Urothelium cell line (cell line): ENCODE measurements at regions not wholly inside any gene's neighbourhood (a gene's known extent, or its start where the extent isn't known, plus 50 kb on each side); places are given as distances from the start of the nearest gene placed in this dataset.
A peak's percentile ranks its signal among the peaks of the same experiment; 100 is the strongest.

Experiments used
- DNase-seq: peaks from one replicate; pipeline ENCODE4 v3.0.0; 2011; ENCODE audit warnings: low spot score, mixed read lengths
- FAIRE-seq: peaks from 2 replicates; lab custom pipeline; 2011; peaks lifted over from hg19 to GRCh38; lab: Jason Lieb, UNC

DNA sequence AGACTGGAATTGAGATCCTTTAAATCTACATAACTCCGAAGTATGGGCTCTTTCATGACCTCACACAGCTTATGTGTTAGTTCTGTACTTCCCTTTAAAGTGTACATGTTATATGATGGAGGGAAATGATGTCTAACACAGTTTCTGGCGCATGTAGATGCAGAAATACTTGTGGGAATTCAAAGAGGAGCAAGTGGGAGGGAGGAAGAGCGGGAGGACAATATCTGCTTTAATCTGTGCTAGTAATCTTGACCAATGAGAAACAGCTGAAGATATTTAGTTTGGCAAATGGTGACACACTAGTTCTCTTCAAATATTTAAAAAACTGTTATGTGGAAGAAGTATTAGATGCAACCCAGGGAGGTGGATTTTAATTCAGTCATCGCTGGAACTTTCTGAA lies 62.9 kb upstream of the PLEKHG1 start:
- no peak for FAIRE-seq
- no peak for DNase-seq

DNA sequence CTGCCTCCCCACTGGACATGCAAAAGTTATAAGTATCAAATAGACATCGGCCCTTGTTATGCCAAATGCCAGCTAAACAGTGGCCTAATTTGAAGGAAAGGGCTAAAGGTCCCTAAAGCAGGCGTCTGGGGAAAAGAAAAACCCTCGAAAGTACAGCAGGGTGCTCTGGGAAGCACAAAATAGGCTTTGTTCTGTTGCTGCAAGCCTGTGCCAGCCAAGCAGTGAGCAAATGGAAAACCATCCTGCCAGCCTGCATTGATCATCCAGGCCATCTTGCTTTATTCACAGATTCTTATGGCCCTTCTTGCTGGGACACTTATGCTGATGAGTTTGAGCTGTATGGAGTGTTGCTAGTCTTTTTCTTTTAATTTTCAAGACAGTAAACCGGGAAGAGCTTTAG lies 62.2 kb upstream of the PLEKHG1 start:
- no peak for FAIRE-seq

DNA sequence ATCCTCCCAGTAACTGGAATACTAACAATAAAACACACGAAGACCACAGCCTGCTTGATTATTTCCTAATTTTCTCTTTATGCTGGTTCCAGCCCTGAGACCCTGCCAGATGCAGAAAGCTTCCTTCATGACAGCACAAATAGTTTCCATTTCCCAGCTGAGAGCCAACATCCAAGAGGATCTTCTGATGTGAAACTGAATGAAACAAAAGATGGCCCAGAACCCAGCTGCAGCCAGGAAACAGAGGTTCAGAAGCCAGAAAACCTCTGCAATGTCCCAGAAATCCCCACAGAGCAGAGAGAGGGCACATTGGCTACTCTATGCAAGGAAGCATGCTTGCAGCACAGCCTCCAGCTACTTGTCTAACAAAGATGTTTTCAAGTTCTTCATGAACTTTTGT lies 61.8 kb upstream of the PLEKHG1 start:
- FAIRE-seq = no peak

More for the DNA sequence above, 62.2 kb upstream of the PLEKHG1 start:
- no peak for DNase-seq

DNA sequence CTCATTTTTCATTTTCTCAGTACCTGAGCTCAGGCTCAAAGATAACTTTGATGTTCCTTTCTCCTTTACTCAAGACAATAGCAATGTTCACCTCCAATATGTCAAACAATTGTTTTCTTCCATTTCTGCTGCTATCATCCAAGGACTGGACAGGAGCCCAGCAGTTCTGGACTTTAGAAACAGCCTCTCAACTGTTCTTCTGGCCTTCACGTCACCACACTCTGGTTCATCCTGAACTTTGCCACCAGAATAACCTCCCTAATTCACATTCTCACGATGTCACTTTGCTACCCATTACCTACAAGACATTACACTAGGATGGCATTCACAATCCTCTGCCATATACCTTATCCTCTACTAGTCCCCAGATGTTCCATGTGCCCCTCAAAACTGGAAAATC lies 60.6 kb upstream of the PLEKHG1 start:
- FAIRE-seq = peak; percentile 27
- DNase-seq = no peak

More for the DNA sequence above, 61.8 kb upstream of the PLEKHG1 start:
- no peak for DNase-seq

DNA sequence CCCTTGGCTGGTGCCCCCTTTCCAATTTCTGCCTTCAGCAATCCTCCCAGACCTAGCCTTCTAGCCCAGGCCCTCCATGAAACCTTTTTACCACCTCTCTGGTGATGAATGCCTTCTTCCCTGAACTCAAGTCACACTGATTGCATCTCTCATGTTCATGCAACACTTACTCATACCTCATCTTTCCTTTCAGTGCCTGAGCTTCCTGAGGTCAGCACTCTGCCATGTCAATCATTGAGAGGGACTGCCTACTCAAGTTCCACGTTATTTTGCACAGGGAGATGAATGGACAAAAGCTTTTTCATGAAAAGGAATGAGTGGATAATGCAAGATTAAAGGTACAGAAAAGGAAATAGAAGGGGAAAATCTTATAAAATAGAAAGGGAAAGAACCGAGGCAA lies 60.1 kb upstream of the PLEKHG1 start:
- no peak for DNase-seq
- no peak for FAIRE-seq

DNA sequence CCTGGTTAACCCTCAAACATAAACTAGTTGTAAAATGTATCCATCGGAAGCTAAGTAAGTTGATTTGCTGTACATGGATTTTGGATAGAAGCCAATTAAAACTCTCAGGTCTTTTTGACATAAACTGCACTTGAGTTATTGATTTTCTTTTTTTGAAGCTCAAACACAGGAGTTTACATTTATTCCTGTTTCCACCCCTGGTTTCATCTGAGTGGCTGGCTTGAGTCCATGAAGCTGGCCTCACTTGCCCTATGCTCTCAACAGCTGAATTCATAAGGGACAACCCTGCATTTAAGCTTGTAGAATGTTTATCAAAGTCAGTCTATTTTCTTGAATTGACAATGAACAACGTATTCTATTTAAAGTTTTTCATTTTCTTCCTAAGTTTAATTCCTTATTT lies 58.1 kb upstream of the PLEKHG1 start:
- no peak for FAIRE-seq
- no peak for DNase-seq

DNA sequence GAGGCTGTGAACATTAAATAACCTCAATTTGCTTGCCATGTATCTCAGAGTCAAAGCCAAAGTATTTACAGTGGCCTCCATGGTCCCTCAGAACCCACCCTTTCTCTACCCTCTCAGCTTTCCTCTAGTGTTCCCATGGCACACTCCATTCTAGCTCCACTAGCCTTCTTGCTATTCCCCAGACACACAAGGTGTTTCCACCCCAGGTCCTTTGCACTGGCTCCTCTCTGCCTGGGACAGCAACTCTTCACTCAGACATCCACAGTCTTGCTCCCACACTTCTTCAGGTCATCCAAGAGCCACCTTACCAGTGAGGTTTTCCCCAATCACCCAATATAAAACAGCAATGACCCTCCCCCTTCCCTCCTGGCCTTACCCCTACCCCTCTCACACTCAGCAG lies 56.5 kb upstream of the PLEKHG1 start:
- no peak for FAIRE-seq
- no peak for DNase-seq

DNA sequence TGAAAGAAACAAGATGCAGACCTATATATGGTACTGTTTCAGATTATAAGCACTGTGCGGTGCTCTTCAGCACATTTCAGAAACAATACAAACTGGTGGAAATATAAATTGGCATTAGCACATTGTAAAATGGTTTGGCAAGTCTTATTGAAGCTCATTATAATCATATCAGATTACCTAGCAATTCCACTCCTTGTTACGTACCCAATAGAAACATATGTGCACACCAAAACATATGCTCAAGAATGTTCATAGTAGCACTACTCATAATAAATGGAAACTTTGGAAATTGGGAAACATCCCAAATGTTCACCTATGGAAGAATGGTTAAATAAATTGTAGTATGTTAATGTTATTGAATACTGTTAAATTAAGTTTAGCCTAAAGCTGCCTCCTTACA lies 54.9 kb upstream of the PLEKHG1 start:
- no peak for DNase-seq
- FAIRE-seq = no peak

DNA sequence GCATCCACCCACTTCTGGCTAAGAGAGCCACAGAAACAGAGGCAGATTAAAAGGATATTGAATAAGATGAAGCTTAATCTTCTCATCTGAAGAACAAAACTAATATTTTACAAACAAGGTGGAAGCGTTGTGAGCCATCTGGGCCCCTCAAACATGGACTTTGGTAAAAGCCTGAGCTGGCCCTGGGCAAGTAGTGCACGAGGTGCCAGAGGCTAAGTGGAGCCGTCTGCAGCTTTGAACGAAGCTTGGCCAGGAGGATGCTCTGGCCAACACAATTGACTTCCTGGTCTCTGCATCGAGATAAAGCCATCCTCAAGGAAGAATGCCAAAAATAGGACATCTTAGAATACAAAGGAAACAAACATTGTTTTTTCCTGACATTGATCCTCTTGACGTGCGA lies 53.2 kb upstream of the PLEKHG1 start:
- DNase-seq (no peak), FAIRE-seq (no peak)

DNA sequence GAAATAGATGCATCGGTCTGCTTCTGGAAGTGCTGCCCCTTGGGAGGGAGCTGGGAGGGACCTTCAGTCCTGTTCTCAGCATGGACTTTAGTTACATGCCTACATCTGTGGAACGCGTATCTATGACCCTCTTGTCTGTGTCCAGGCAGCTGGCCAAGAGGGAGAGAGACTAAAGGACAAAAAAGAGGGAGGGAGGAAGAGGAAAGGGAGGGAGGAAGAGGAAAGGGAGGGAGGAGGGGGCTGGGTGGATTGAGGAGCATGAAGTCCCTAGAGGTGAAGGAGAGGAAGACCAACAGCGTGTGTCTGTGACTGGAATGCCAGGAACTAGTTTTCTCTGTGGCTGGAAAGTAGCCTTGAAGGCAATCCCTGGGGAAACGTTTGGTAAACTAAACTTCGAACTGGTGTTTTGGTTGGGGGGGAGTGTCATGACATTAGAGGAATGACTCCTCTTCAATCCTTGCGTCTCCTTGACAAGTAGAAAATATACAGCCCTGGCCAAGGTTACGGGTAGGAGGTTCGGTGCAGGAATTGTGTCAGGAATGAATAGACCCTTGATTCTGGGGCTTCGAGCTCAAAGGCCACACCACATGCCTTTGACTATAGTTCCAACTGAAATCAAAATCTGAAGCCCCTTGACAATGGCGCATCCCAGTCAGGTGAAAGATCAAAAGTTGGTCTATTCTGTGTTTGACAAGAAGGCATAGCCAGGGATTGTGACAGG lies 52.0 kb upstream of the PLEKHG1 start:
- FAIRE-seq (no peak), DNase-seq (no peak)

DNA sequence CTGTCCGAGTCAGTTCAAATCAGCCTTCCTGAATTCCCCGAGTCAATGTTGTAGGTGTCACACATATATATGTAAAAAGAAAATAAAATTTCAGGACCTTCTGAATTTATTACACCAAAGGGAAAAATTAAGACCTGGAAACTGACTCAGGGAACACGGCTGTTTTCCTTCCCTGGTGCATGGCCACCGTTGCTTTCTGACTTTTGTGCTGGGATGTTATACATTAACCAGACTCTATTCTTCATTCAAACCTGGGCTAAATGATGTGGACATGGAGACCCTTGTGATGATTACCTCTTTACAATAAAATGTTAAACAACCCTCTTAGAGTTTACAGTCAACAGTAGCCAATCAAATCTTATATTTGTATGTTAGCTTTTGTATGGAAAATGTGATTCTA lies 51.4 kb upstream of the PLEKHG1 start:
- FAIRE-seq = no peak
- no peak for DNase-seq

DNA sequence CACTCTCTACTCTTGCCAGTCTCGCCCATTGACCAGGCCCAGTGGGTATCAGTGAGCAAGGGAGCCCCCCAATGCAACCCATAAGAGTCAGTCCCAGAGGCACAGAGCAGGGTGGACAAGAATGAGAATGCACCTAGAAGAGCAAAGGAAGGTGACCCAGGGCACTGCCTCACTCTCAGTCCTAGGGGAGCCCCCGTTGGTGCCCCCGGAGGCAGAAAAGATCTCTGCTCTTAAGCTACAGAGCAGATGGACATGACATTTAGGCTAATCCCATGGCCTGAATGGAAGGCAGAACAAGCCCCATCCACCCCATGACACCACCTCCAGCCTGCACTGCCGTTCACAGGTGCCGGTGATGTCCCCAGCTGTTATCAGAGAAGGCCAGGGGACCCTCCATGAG lies 50.7 kb upstream of the PLEKHG1 start:
- no peak for FAIRE-seq
- no peak for DNase-seq

DNA sequence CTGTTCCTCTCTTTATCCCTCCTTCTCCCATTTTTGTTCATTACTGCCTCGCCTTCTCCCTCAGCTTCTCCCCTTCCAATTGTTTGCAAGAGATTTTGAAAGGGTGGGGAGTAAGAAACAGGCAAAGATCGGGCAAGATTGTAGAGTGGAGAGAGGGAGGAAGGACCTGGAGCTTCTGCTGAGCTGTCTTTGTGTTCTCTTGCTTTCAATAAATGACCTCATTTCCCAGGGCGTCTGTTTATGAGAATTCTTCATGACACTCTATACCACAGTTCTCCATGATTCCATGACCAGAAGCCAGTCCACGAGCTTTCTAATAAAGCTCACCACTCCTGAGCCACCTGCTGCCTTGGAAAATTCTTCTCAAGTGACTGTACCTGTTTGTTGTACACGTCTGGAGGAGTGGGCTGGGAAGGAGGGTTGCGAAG lies 50.0 kb upstream of the PLEKHG1 start:
- DNase-seq = peak; percentile 64
- no peak for FAIRE-seq
